ENCODE measurements at regions not wholly inside any gene's neighbourhood (a gene's known extent, or its start where the extent isn't known, plus 50 kb on each side); places are given as distances from the start of the nearest gene placed in this dataset.

GRCh38 chr1:216958569-216958968, 235.3 kb upstream of the ESRRG start:
- TF ChIP-seq CTCF (IDR thresholded peaks at IDR 0.05) (no peak), POLR2A (IDR thresholded peaks at IDR 0.05) (no peak)
